Endothelial cell of umbilical vein (primary cell): ENCODE measurements at regions not wholly inside any gene's neighbourhood (a gene's known extent, or its start where the extent isn't known, plus 50 kb on each side); places are given as distances from the start of the nearest gene placed in this dataset.

Source experiments
- BruUV-seq: library from RNA; stranded (reverse); fragments of 400-500 nt; replicated peaks from 2 replicates; lab custom pipeline; 2021; lab: Mats Ljungman, UMichigan
- CTCF ChIA-PET: fragments of 300-600, 350-600 bp; sonication (Branson Sonifier 250); formaldehyde crosslinking; loops from one replicate; lab custom pipeline; 2021; ENCODE audit warnings: antibody characterized with exemption, inconsistent platforms; lab: Charles Lee
- POLR2A ChIA-PET: fragments of 300-600, 350-600 bp; sonication (Branson Sonifier 250); formaldehyde crosslinking; loops from one replicate; lab custom pipeline; 2021; ENCODE audit warnings: antibody characterized with exemption, inconsistent platforms; lab: Charles Lee
- DNase-seq: peaks from one replicate; pipeline ENCODE4 v3.0.0-alpha.2; 2011; ENCODE audit warnings: low read depth, low spot score
- FAIRE-seq: peaks from 2 replicates; lab custom pipeline; 2011; peaks lifted over from hg19 to GRCh38; lab: Jason Lieb, UNC
- H2AFZ ChIP-seq: 2 replicates; pipeline ENCODE4 v1.6.0; 2012; ENCODE audit warnings: low read depth, low read length, control low read depth, inconsistent platforms
- H3K27ac ChIP-seq: 2 replicates; pipeline ENCODE4 v1.5.1; 2011; ENCODE audit warnings: low read depth, mild to moderate bottlenecking, control low read depth, low read length, moderate library complexity; ENCODE audit not compliant: insufficient read depth
- H3K27me3 ChIP-seq, 2 experiments: 2 replicates each; pipeline versions ENCODE4 v1.6.0 to v1.6.1; 2011; ENCODE audit warnings: low read length in 2 of 2, mixed read lengths in 1 of 2; ENCODE audit not compliant: control insufficient read depth in 2 of 2, insufficient read depth in 2 of 2
- H3K36me3 ChIP-seq, 2 experiments: 2 replicates in 1 of 2; 3 replicates in 1 of 2; pipeline ENCODE4 v1.5.1; 2011; ENCODE audit warnings: low read length in 2 of 2, mild to moderate bottlenecking in 1 of 2, moderate library complexity in 1 of 2; ENCODE audit not compliant: control insufficient read depth in 2 of 2, insufficient read depth in 2 of 2; ENCODE audit errors: extremely low read depth in 1 of 2
- H3K4me1 ChIP-seq: 3 replicates; pipeline ENCODE4 v1.5.1; 2011; ENCODE audit warnings: mild to moderate bottlenecking, low read length; ENCODE audit not compliant: control insufficient read depth, insufficient read depth; ENCODE audit errors: extremely low read depth
- H3K4me2 ChIP-seq: 2 replicates; pipeline ENCODE4 v1.6.1; 2011; ENCODE audit warnings: low read length, control low read depth, mixed read lengths; ENCODE audit not compliant: insufficient read depth
- H3K4me3 ChIP-seq, 3 experiments: fragments of 200-600 bp in 1 of 3; sonication (generic), shearing (Covaris generic) in 1 of 3; replicated peaks in 1 of 3; 2 replicates each; pipeline ENCODE4 v1.5.1; 2011 to 2016; ENCODE audit warnings: control low read depth in 3 of 3, low read length in 3 of 3, mild to moderate bottlenecking in 2 of 3, inconsistent platforms in 1 of 3, low read depth in 1 of 3, moderate library complexity in 1 of 3; ENCODE audit not compliant: insufficient read depth in 1 of 3
- H3K79me2 ChIP-seq: 2 replicates; pipeline ENCODE4 v1.6.0; 2012; ENCODE audit warnings: low read length, inconsistent platforms; ENCODE audit not compliant: control insufficient read depth, insufficient read depth
- H3K9ac ChIP-seq: replicated peaks from 2 replicates; pipeline ENCODE3; 2011; ENCODE audit warnings: low read length, control low read depth; ENCODE audit not compliant: insufficient read depth; ENCODE audit errors: extremely low read depth
- H3K9me1 ChIP-seq: replicated peaks from 3 replicates; pipeline ENCODE4 v1.6.0; 2011; ENCODE audit warnings: mild to moderate bottlenecking, low read length; ENCODE audit not compliant: control insufficient read depth, insufficient read depth; ENCODE audit errors: extremely low read depth
- H3K9me3 ChIP-seq: replicated peaks from 2 replicates; pipeline ENCODE4 v1.5.1; 2012; ENCODE audit warnings: low read length, inconsistent platforms; ENCODE audit not compliant: control insufficient read depth, insufficient read depth
- H4K20me1 ChIP-seq: replicated peaks from 2 replicates; pipeline ENCODE3; 2011; ENCODE audit warnings: mild to moderate bottlenecking, low read length; ENCODE audit not compliant: control insufficient read depth, insufficient read depth; ENCODE audit errors: extremely low read depth
- CTCF ChIP-seq, 2 donors: IDR thresholded peaks; 1 replicate in 1 of 2; 2 replicates in 1 of 2; pipeline ENCODE4 v1.5.1; 2011; ENCODE audit warnings: low read length in 2 of 2, mild to moderate bottlenecking in 2 of 2, moderate library complexity in 2 of 2, control low read depth in 1 of 2, inconsistent platforms in 1 of 2, low read depth in 1 of 2; ENCODE audit not compliant: insufficient read depth in 1 of 2; ENCODE audit errors: extremely low read depth in 1 of 2
- FOS ChIP-seq: IDR thresholded peaks from 2 replicates; pipeline ENCODE4 v1.6.1; 2011; ENCODE audit warnings: mild to moderate bottlenecking, low read length, moderate library complexity, borderline replicate concordance; ENCODE audit not compliant: insufficient read depth
- GATA2 ChIP-seq: IDR thresholded peaks from 2 replicates; pipeline ENCODE4 v1.7.0; 2011; ENCODE audit warnings: low read depth, mild to moderate bottlenecking, moderate library complexity, mixed read lengths, low read length; ENCODE audit not compliant: insufficient read length, insufficient read depth
- JUN ChIP-seq: IDR thresholded peaks from 2 replicates; pipeline ENCODE4 v1.6.1; 2011; ENCODE audit warnings: borderline replicate concordance, low read depth; ENCODE audit not compliant: insufficient read length, insufficient read depth
- MAX ChIP-seq: IDR thresholded peaks from 2 replicates; pipeline ENCODE4 v1.6.1; 2011; ENCODE audit not compliant: insufficient read depth, insufficient read length
- MYC ChIP-seq: IDR thresholded peaks from one replicate; pipeline ENCODE4 v1.6.1; 2011; ENCODE audit warnings: mild to moderate bottlenecking, low read depth, low read length
- POLR2A ChIP-seq: IDR thresholded peaks from 2 replicates; pipeline ENCODE4 v1.6.1; 2012; ENCODE audit warnings: low read depth, mild to moderate bottlenecking, control low read depth, low read length
- POLR2AphosphoS5 ChIP-seq: IDR thresholded peaks from 2 replicates; pipeline ENCODE4 v1.6.1; 2012; ENCODE audit warnings: low read depth, mild to moderate bottlenecking, control low read depth, low read length, moderate library complexity; ENCODE audit not compliant: insufficient read depth
- dilution Hi-C: fragments of 300-500 bp; cut with MboI; formaldehyde crosslinking; loops from one replicate; pipeline ENCODE4 v1.15.0; 2019; ENCODE audit warnings: low sequenced_read_pairs; ENCODE audit not compliant: extremely low pct_ligation_motif_present
- intact Hi-C: fragments of 100-400 bp; cut with micrococcal nuclease; formaldehyde crosslinking; loops from one replicate; pipeline ENCODE4 v1.10.0; 2022

- H4K20me1 ChIP-seq = no peaks in the 10 kb centered on the region
- no peak overlapping the region for H3K4me3 ChIP-seq
- BruUV-seq = no TSS peak
- no peak overlapping the region for H3K9ac ChIP-seq
- no peak for DNase-seq
- CTCF ChIA-PET = interaction anchor here (0.9 to 1.7 kb wide), 4 partner anchors 10 to 1226 kb away, joined by 3 to 5 read pairs (median 4); no protein-coding TSS in a partner anchor
- H3K4me1 ChIP-seq = no peaks in the 10 kb centered on the region
- no peaks in the 10 kb centered on the region for H3K79me2 ChIP-seq
- no peaks in the 10 kb centered on the region for H3K36me3 ChIP-seq
- H3K9me1 ChIP-seq = no peaks in the 10 kb centered on the region
- no peak for FAIRE-seq
- POLR2A ChIA-PET = no interaction called here
- H2AFZ ChIP-seq = no peak overlapping the region
- H3K27me3 ChIP-seq = peaks cover 5 to 9% of the 10 kb centered on the region in 2 experiments
- intact Hi-C loops (no loop called here), dilution Hi-C loops (no loop called here)
- no peak for TF ChIP-seq POLR2A
- TF ChIP-seq MYC = no peak
- TF ChIP-seq FOS = no peak
- no peak for TF ChIP-seq POLR2AphosphoS5
- TF ChIP-seq GATA2 = no peak
- no peak for TF ChIP-seq CTCF (IDR thresholded peaks at IDR 0.05; ENCODE audit: extremely low read depth in 1 of 2, insufficient read depth in 1 of 2, low read depth in 1 of 2, low read length in 2 of 2)
- no peak for TF ChIP-seq MAX
- no peak for TF ChIP-seq JUN
- no peak overlapping the region for H3K4me2 ChIP-seq
- H3K9me3 ChIP-seq = no peaks in the 10 kb centered on the region
- no peak overlapping the region for H3K27ac ChIP-seq
Observed at GRCh38 chr6:73984571-73985210, 288.7 kb downstream of the CD109 start.
